ENCODE measurements at regions not wholly inside any gene's neighbourhood (a gene's known extent, or its start where the extent isn't known, plus 50 kb on each side); places are given as distances from the start of the nearest gene placed in this dataset.

DNA sequence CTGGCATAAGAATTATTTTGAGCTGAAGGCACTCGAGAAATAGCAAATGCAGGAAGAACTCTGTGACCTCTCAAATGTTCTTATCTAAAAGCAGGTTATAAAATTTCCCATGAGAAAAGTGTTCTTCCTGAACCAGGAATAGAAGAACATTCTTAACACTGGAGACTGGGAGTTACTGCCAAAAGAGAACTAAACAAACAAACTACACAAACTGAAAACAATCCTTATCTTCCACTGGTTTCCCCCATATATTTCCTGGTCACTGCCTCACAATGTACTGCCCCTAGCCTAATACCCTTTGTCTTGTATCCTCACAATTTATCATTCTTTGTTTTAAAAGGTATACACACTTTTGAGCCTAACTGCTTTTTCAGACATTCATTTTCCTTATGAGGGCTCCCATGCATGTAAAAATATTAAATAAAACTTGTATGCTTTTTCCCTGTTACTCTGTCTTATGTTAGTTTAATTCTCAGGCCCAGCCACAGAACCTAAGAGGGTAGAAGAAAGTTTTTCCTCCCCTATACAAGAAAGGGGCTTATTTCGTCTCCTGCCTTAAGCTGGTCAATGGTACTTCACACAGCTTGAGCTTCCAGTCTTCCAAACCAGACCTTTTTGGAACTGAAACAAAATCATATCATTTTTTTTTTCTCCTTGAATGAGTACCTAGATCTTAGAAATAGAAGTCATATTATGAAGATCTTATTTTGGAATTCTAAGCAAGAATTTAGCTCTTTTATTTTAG, 110.6 kb downstream of the MSTN start:
- Histone ChIP-seq H3K36me3 (ENCODE audit: control insufficient read depth in 1 of 2, insufficient read depth in 2 of 2, low read length in 2 of 2) (no peaks in the 10 kb centered on the region), H3K27ac (ENCODE audit: low read length) (no peak overlapping the region), H3K4me3 (ENCODE audit: low read depth in 1 of 2, low read length in 2 of 2) (no peak overlapping the region), H3K4me1 (ENCODE audit: control insufficient read depth in 1 of 2, insufficient read depth in 2 of 2, low read length in 2 of 2) (no peaks in the 10 kb centered on the region), H3K9me3 (ENCODE audit: control insufficient read depth in 1 of 2, low read length in 2 of 2) (no peaks in the 10 kb centered on the region), H3K27me3 (ENCODE audit: low read depth, low read length) (no peaks in the 10 kb centered on the region)

DNA sequence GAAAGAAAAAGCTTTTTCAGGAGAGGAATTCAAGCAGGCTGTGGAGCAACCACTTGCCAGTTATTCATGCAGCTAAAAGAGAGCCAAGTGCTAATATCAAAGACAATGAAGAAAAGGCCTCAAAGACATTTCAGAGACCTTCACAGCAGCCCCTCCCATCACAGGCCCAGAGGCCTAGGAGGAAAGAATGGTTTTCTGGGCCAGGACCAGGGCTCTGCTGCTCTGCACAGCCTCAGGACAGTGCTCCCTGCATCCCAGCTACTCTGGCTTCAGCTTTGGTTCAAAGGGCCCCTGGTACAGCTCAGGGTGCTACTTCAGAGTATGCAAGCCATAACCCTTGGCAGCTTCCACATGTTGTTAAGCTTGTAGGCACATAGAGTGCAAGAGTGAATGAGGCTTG, 119.5 kb downstream of the MSTN start:
- H3K9me3 ChIP-seq (ENCODE audit: control insufficient read depth in 1 of 2, low read length in 2 of 2): peaks cover 0 to 29% of the 10 kb centered on the region in 2 donors
- no peaks in the 10 kb centered on the region for H3K27me3 ChIP-seq (ENCODE audit: low read depth, low read length)
- no peak overlapping the region for H3K27ac ChIP-seq (ENCODE audit: low read length)

DNA sequence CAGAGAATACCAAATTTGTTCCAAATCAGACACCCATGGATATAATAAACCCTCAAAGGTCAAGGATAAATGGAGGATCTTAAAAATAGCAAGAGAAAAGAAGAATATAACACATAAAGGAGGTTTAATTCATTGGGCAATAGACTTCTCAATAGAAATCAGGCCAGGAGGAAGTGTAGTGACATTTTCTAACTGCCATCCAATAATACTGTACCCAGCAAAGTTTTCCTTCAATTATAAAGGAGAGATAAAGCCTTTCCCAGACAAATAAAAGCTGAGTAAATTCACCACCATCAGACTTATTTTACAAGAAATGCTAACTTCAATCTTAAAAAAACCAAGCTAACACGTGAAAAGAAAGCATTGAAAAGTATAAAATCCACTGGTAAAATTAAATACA, 121.6 kb downstream of the MSTN start:
- no peaks in the 10 kb centered on the region for H3K27me3 ChIP-seq (ENCODE audit: low read depth, low read length)
- no peak overlapping the region for H3K4me3 ChIP-seq (ENCODE audit: low read depth in 1 of 2, low read length in 2 of 2)
- H3K4me1 ChIP-seq (ENCODE audit: control insufficient read depth in 1 of 2, insufficient read depth in 2 of 2, low read length in 2 of 2): no peaks in the 10 kb centered on the region
- H3K27ac ChIP-seq (ENCODE audit: low read length): no peak overlapping the region
- H3K36me3 ChIP-seq (ENCODE audit: control insufficient read depth in 1 of 2, insufficient read depth in 2 of 2, low read length in 2 of 2): no peaks in the 10 kb centered on the region
- H3K9me3 ChIP-seq (ENCODE audit: control insufficient read depth in 1 of 2, low read length in 2 of 2): peaks cover 0 to 29% of the 10 kb centered on the region in 2 donors

More for the DNA sequence above, 119.5 kb downstream of the MSTN start:
- Histone ChIP-seq H3K36me3 (ENCODE audit: control insufficient read depth in 1 of 2, insufficient read depth in 2 of 2, low read length in 2 of 2) (no peaks in the 10 kb centered on the region), H3K4me3 (ENCODE audit: low read depth in 1 of 2, low read length in 2 of 2) (peak overlapping the region in 1 of 2 donors; percentile 15), H3K4me1 (ENCODE audit: control insufficient read depth in 1 of 2, insufficient read depth in 2 of 2, low read length in 2 of 2) (no peaks in the 10 kb centered on the region)

DNA sequence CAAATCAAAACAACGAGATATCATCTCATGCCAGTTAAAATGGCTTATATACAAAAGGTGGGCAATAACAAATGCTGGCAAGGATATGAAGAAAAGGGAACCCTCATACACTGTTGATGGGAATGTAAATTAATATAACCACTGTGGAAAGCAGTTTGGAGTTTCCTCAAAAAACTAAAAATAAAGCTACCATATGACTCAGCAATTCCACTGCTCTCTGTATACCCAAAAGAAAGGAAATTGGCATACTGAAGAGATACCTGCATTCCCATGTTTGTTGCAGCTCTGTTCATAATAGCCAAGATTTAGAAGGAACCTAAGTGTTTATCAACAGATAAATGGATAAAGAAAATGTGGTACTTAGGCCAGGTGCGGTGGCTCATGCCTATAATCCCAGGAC, 124.8 kb downstream of the MSTN start:
- no peak overlapping the region for H3K4me3 ChIP-seq (ENCODE audit: low read depth in 1 of 2, low read length in 2 of 2)
- no peaks in the 10 kb centered on the region for H3K27me3 ChIP-seq (ENCODE audit: low read depth, low read length)
- H3K27ac ChIP-seq (ENCODE audit: low read length): no peak overlapping the region
- H3K9me3 ChIP-seq (ENCODE audit: control insufficient read depth in 1 of 2, low read length in 2 of 2): peaks cover 0 to 21% of the 10 kb centered on the region in 2 donors
- H3K4me1 ChIP-seq (ENCODE audit: control insufficient read depth in 1 of 2, insufficient read depth in 2 of 2, low read length in 2 of 2): no peaks in the 10 kb centered on the region
- H3K36me3 ChIP-seq (ENCODE audit: control insufficient read depth in 1 of 2, insufficient read depth in 2 of 2, low read length in 2 of 2): no peaks in the 10 kb centered on the region

DNA sequence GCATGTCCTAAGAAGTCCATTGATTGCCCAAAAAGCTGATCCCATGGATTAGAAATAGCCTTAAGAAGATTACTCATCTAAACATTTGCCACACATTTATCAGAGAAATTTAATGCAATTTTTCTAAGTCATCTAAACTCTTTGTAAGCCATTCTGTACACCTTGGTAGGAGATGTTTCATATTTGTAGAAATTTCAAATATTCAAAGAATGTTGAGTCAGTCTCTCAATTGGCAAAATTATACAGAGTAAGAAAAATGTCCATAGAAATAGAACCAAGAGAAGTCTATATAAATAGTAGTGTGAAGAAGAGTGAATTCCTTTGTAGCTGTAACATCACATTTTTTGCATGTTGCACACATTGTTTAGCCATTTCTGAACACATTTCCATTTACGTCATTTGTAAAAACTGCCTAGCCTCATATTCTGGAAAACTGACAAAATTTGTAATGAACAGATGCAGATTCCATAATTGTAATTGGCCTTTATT, 128.6 kb downstream of the MSTN start:
- no peaks in the 10 kb centered on the region for H3K4me1 ChIP-seq (ENCODE audit: control insufficient read depth in 1 of 2, insufficient read depth in 2 of 2, low read length in 2 of 2)
- no peak overlapping the region for H3K27ac ChIP-seq (ENCODE audit: low read length)
- H3K9me3 ChIP-seq (ENCODE audit: control insufficient read depth in 1 of 2, low read length in 2 of 2): no peaks in the 10 kb centered on the region
- H3K36me3 ChIP-seq (ENCODE audit: control insufficient read depth in 1 of 2, insufficient read depth in 2 of 2, low read length in 2 of 2): no peaks in the 10 kb centered on the region
- no peaks in the 10 kb centered on the region for H3K27me3 ChIP-seq (ENCODE audit: low read depth, low read length)
- H3K4me3 ChIP-seq (ENCODE audit: low read depth in 1 of 2, low read length in 2 of 2): no peak overlapping the region

DNA sequence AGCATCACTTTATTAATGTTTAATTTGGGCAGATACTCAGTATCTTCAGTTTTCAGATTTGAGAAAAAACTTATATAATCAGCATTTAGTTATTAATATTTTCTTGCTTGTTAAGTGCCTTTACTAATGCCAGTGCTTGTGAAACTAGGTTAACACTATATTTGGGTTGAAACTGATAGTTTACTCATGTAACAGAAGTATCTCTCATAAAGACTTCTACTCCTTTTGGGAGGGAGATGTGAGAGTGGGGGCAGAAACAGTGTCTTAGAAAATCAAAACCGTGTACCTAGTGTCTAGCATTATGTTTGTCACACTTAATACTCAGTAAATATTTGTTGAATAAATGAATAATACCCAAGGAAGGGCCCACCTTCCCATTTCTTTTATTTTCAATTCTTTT, 129.5 kb downstream of the MSTN start:
- Histone ChIP-seq H3K9me3 (ENCODE audit: control insufficient read depth in 1 of 2, low read length in 2 of 2) (no peaks in the 10 kb centered on the region), H3K4me3 (ENCODE audit: low read depth in 1 of 2, low read length in 2 of 2) (no peak overlapping the region), H3K4me1 (ENCODE audit: control insufficient read depth in 1 of 2, insufficient read depth in 2 of 2, low read length in 2 of 2) (no peaks in the 10 kb centered on the region), H3K27ac (ENCODE audit: low read length) (no peak overlapping the region), H3K36me3 (ENCODE audit: control insufficient read depth in 1 of 2, insufficient read depth in 2 of 2, low read length in 2 of 2) (no peaks in the 10 kb centered on the region), H3K27me3 (ENCODE audit: low read depth, low read length) (no peaks in the 10 kb centered on the region)

DNA sequence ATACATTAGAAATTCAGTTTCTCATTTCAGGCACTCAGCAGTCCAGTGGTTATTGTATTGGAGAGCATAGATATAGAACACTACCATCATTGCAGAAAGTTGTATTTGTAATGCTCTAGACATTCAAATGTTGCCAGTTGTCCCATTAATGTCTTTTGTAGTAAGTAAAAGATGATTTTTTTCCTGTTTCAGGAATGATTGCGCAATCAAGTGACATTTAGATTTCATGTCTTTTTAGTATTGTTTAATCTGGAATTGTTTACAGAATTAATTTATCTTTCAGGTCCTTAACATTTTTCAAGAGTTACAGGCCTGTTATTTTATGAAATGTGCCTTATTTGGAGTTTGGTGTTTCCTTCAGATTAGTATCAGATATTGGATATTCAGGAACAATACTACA, 134.7 kb downstream of the MSTN start:
- H3K27me3 ChIP-seq (ENCODE audit: low read depth, low read length): no peaks in the 10 kb centered on the region

More for the DNA sequence above, 134.7 kb downstream of the MSTN start:
- no peak overlapping the region for H3K27ac ChIP-seq (ENCODE audit: low read length)
- H3K4me1 ChIP-seq (ENCODE audit: control insufficient read depth in 1 of 2, insufficient read depth in 2 of 2, low read length in 2 of 2): no peaks in the 10 kb centered on the region
- no peak overlapping the region for H3K4me3 ChIP-seq (ENCODE audit: low read depth in 1 of 2, low read length in 2 of 2)
- H3K36me3 ChIP-seq (ENCODE audit: control insufficient read depth in 1 of 2, insufficient read depth in 2 of 2, low read length in 2 of 2): no peaks in the 10 kb centered on the region
- no peaks in the 10 kb centered on the region for H3K9me3 ChIP-seq (ENCODE audit: control insufficient read depth in 1 of 2, low read length in 2 of 2)

All from muscle layer of duodenum (tissue), 2 donors.